OCI-LY3 (cell line): ENCODE measurements at regions not wholly inside any gene's neighbourhood (a gene's known extent, or its start where the extent isn't known, plus 50 kb on each side); places are given as distances from the start of the nearest gene placed in this dataset.

ENCODE experiments used
- CTCF ChIP-seq: fragments of 200-600, 300-600 bp; sonication (generic); IDR thresholded peaks from 2 replicates; pipeline ENCODE4 v1.5.1; 2014; ENCODE audit warnings: antibody characterized with exemption, low read length, low read depth
- EZH2phosphoT487 ChIP-seq: fragments of 200-600 bp; shearing (Covaris generic); IDR thresholded peaks from 2 replicates; pipeline ENCODE4 v1.6.1; 2018; ENCODE audit warnings: antibody characterized with exemption, mixed run types, low read depth

GRCh38 chr5:3862906-3863305 lies 267.3 kb downstream of the IRX1 start:
- TF ChIP-seq CTCF (no peak), EZH2phosphoT487 (no peak)
